ENCODE measurements at regions not wholly inside any gene's neighbourhood (a gene's known extent, or its start where the extent isn't known, plus 50 kb on each side); places are given as distances from the start of the nearest gene placed in this dataset.
A peak's percentile ranks its signal among the peaks of the same experiment; 100 is the strongest.

DNA sequence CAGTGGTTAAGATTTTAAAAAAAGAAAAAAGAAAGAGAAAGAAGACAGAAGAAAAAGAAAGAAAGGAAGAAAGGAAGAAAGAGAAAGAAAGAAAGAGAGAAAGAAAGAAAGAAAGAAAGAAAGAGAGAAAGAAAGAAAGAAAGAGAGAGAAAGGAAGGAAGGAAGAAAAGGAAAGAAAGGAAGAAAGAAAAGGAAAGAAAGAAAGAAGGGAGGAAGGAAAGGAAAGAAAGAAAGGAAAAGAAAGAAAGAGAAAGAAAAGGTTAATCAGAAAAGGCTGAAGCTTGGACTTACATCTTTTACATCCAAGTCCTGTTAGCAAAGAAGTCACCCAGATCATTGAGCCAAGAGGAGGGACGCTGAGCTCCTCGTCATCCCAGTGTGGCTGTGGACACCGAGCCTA lies 70.0 kb downstream of the IRX2 start:
- TF ChIP-seq POLR2A (IDR thresholded peaks at IDR 0.05), result no peak
- no peak for TF ChIP-seq POLR2AphosphoS5 (IDR thresholded peaks at IDR 0.05)
- TF ChIP-seq, protein P1, sequence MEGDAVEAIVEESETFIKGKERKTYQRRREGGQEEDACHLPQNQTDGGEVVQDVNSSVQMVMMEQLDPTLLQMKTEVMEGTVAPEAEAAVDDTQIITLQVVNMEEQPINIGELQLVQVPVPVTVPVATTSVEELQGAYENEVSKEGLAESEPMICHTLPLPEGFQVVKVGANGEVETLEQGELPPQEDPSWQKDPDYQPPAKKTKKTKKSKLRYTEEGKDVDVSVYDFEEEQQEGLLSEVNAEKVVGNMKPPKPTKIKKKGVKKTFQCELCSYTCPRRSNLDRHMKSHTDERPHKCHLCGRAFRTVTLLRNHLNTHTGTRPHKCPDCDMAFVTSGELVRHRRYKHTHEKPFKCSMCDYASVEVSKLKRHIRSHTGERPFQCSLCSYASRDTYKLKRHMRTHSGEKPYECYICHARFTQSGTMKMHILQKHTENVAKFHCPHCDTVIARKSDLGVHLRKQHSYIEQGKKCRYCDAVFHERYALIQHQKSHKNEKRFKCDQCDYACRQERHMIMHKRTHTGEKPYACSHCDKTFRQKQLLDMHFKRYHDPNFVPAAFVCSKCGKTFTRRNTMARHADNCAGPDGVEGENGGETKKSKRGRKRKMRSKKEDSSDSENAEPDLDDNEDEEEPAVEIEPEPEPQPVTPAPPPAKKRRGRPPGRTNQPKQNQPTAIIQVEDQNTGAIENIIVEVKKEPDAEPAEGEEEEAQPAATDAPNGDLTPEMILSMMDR (IDR thresholded peaks at IDR 0.05), result no peak
- Histone ChIP-seq H3K9me3 (no peaks in the 10 kb centered on the region), H3K36me3 (no peaks in the 10 kb centered on the region), H3K27ac (no peak overlapping the region), H3K4me1 (replicated peaks) (no peaks in the 10 kb centered on the region), H3K4me3 (no peak overlapping the region), H3K27me3 (replicated peaks; ENCODE audit: insufficient read depth) (no peaks in the 10 kb centered on the region)
- DNase-seq (ENCODE audit: low spot score), result no peak
- intact Hi-C loops (cut with DNase I), result no loop called here
- 89% methylated on average over 3 of the region's 3 CpGs for WGBS

DNA sequence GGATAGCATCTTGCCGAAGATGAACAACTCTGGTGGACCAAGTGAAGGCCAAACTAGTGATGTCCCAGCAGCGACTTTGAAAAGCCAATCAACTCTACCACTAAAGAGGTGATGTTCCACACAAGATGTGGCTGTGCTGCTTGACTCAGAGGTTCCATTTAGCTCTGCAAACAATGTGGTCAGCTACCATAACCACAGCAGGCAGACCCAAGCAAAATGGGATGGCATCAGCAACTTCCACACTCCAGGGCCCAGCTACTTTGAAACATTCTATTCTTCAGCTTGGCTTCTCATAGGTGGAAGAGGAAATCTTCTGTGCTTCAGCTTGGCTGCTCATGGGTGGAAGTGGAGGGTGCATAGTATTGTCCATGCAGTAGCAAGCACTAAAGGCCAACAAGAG lies 70.5 kb downstream of the IRX2 start:
- WGBS, result 86% methylated on average over 2 of the region's 2 CpGs
- Histone ChIP-seq H3K9me3 (no peaks in the 10 kb centered on the region), H3K27ac (no peak overlapping the region), H3K36me3 (no peaks in the 10 kb centered on the region), H3K4me3 (no peak overlapping the region), H3K4me1 (replicated peaks) (no peaks in the 10 kb centered on the region), H3K27me3 (replicated peaks; ENCODE audit: insufficient read depth) (no peaks in the 10 kb centered on the region)
- no peak for DNase-seq (ENCODE audit: low spot score)
- intact Hi-C loops (cut with DNase I), result no loop called here
- TF ChIP-seq POLR2A (IDR thresholded peaks at IDR 0.05) (no peak), POLR2AphosphoS5 (IDR thresholded peaks at IDR 0.05) (no peak)
- TF ChIP-seq, protein P1 (IDR thresholded peaks at IDR 0.05), result no peak

DNA sequence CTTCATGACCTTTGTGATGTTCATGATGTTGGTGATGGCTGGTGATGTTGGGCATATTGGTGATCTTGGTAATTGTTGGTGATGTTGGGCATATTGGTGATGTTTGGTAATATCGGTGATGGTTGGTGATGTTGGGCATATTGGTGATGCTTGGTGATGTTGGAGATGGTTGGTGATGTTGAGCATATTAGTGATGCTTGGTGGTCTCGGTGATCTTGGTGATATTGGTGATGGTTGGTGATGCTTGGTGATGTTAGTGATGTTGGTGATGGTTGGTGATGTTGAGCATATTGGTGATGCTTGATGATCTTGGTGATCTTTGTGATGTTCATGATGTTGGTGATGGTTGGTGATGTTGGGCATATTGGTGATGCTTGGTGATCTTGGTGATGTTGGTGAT lies 73.8 kb downstream of the IRX2 start:
- DNase-seq (ENCODE audit: low spot score), result no peak

DNA sequence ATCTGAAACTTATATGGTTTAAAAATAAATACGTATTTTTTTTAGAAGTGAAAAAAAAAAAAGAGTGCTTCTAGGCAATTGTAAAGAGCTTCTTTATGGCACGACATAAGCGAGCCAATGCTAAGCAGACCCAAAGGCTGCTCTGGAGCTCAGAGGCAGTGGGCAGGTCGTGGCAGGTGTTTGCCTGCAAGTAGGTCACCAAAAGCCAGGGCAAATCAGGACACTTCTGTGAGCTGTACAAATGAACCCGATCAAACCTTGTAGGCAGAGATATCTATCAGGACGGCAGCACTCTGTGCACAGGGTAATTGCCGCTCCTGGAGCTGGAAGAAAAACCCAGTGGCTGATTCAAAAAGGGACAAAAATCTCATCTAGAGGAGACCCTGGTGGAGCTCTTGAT lies 75.9 kb downstream of the IRX2 start:
- H3K27me3 ChIP-seq (replicated peaks; ENCODE audit: insufficient read depth), result no peaks in the 10 kb centered on the region
- no peak overlapping the region for H3K4me3 ChIP-seq
- no peak overlapping the region for H3K27ac ChIP-seq
- intact Hi-C loops (cut with DNase I), result no loop called here
- no peak for TF ChIP-seq POLR2AphosphoS5 (IDR thresholded peaks at IDR 0.05)
- no peak for TF ChIP-seq POLR2A (IDR thresholded peaks at IDR 0.05)
- TF ChIP-seq, protein P1 (IDR thresholded peaks at IDR 0.05), result no peak
- H3K4me1 ChIP-seq (replicated peaks), result no peaks in the 10 kb centered on the region
- WGBS, result 43% methylated on average over 7 of the region's 7 CpGs
- DNase-seq (ENCODE audit: low spot score), result peak; percentile 31
- no peaks in the 10 kb centered on the region for H3K36me3 ChIP-seq
- H3K9me3 ChIP-seq, result no peaks in the 10 kb centered on the region

More for the DNA sequence above, 73.8 kb downstream of the IRX2 start:
- H3K27me3 ChIP-seq (replicated peaks; ENCODE audit: insufficient read depth), result no peaks in the 10 kb centered on the region
- H3K4me3 ChIP-seq, result no peak overlapping the region
- no peaks in the 10 kb centered on the region for H3K36me3 ChIP-seq
- intact Hi-C loops (cut with DNase I), result no loop called here
- TF ChIP-seq POLR2A (IDR thresholded peaks at IDR 0.05) (no peak), POLR2AphosphoS5 (IDR thresholded peaks at IDR 0.05) (no peak)
- TF ChIP-seq, protein P1 (IDR thresholded peaks at IDR 0.05), result no peak
- no peak overlapping the region for H3K27ac ChIP-seq
- 95% methylated on average over 2 of the region's 2 CpGs for WGBS
- no peaks in the 10 kb centered on the region for H3K4me1 ChIP-seq (replicated peaks)
- H3K9me3 ChIP-seq, result no peaks in the 10 kb centered on the region

DNA sequence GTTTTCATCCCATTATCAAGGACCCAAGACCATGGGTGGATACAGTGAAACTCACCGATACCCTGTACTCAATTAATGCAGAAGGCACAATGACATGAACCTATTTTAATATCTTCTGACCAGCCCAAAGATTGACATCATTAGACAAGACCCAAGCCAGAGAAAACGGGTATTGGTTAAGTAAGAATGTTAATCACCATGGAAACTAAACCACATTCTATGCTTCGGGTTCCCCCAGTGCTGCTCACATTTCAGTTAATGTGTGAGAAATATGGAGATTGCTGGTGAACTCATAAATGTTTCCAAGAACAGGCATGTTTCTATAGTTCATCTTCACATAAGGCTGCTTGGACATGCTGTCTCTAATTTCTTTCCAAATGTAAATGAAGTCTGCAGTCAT lies 77.0 kb downstream of the IRX2 start:
- intact Hi-C loops (cut with DNase I), result no loop called here
- H3K36me3 ChIP-seq, result no peaks in the 10 kb centered on the region
- TF ChIP-seq POLR2A (IDR thresholded peaks at IDR 0.05), result no peak
- no peak for TF ChIP-seq POLR2AphosphoS5 (IDR thresholded peaks at IDR 0.05)
- TF ChIP-seq, protein P1 (IDR thresholded peaks at IDR 0.05), result no peak
- DNase-seq (ENCODE audit: low spot score), result no peak
- H3K27me3 ChIP-seq (replicated peaks; ENCODE audit: insufficient read depth), result no peaks in the 10 kb centered on the region
- no peaks in the 10 kb centered on the region for H3K4me1 ChIP-seq (replicated peaks)
- 74% methylated on average over 3 of the region's 3 CpGs for WGBS
- H3K4me3 ChIP-seq, result no peak overlapping the region
- H3K9me3 ChIP-seq, result no peaks in the 10 kb centered on the region
- no peak overlapping the region for H3K27ac ChIP-seq
